CD8-positive, alpha-beta memory T cell (primary cell): ENCODE measurements at regions not wholly inside any gene's neighbourhood (a gene's known extent, or its start where the extent isn't known, plus 50 kb on each side); places are given as distances from the start of the nearest gene placed in this dataset.

ENCODE experiments used
- CTCF ChIA-PET: fragments of 350-600 bp; sonication (Branson Sonifier 250); formaldehyde crosslinking; loops from one replicate; lab custom pipeline; 2021; ENCODE audit warnings: antibody characterized with exemption; lab: Charles Lee
- POLR2A ChIA-PET: fragments of 350-600 bp; sonication (Branson Sonifier 250); formaldehyde crosslinking; loops from one replicate; lab custom pipeline; 2021; ENCODE audit warnings: antibody characterized with exemption; lab: Charles Lee
- DNase-seq, 5 donors: peaks; one replicate each; pipeline versions ENCODE4 v3.0.0 to v3.0.0-alpha.2; 2020 to 2022; ENCODE audit warnings: mixed read lengths in 1 of 5
- H3K27ac ChIP-seq: one replicate; pipeline ENCODE4 v1.7.0; 2013; ENCODE audit warnings: low read depth, mild to moderate bottlenecking, low read length, moderate library complexity
- H3K27me3 ChIP-seq: 2 replicates; pipeline ENCODE4 v1.7.0; 2013; ENCODE audit warnings: low read length, mild to moderate bottlenecking; ENCODE audit not compliant: insufficient read depth, poor library complexity, severe bottlenecking
- H3K36me3 ChIP-seq: 2 replicates; pipeline ENCODE4 v1.7.0; 2013; ENCODE audit warnings: mild to moderate bottlenecking, low read length, moderate library complexity; ENCODE audit not compliant: insufficient read depth
- H3K4me1 ChIP-seq: 2 replicates; pipeline ENCODE4 v1.7.0; 2013; ENCODE audit warnings: mild to moderate bottlenecking, low read length, moderate library complexity; ENCODE audit not compliant: insufficient read depth
- H3K4me3 ChIP-seq: 2 replicates; pipeline ENCODE4 v1.7.0; 2013; ENCODE audit warnings: mild to moderate bottlenecking, low read length
- H3K9me3 ChIP-seq: 2 replicates; pipeline ENCODE4 v1.7.0; 2013; ENCODE audit warnings: mild to moderate bottlenecking, low read length
- H3K27ac Mint-ChIP-seq, 8 donors: one replicate each; pipeline ENCODE4 v1.8.0; 2020 to 2021; ENCODE audit warnings: mixed read lengths in 8 of 8, mild to moderate bottlenecking in 6 of 8, inconsistent platforms in 3 of 8, moderate library complexity in 3 of 8
- H3K27me3 Mint-ChIP-seq, 2 donors: one replicate each; pipeline ENCODE4 v1.8.0; 2020 to 2021; ENCODE audit warnings: mixed read lengths in 2 of 2, mild to moderate bottlenecking in 1 of 2, moderate library complexity in 1 of 2
- H3K36me3 Mint-ChIP-seq, 3 donors: one replicate each; pipeline ENCODE4 v1.8.0; 2020 to 2021; ENCODE audit warnings: mixed read lengths in 3 of 3, inconsistent platforms in 1 of 3, mild to moderate bottlenecking in 1 of 3
- H3K4me1 Mint-ChIP-seq, 3 donors: one replicate each; pipeline ENCODE4 v1.8.0; 2020 to 2021; ENCODE audit warnings: mixed read lengths in 3 of 3, inconsistent platforms in 1 of 3, mild to moderate bottlenecking in 1 of 3
- H3K4me3 Mint-ChIP-seq, 7 donors: one replicate each; pipeline ENCODE4 v1.8.0; 2020 to 2021; ENCODE audit warnings: mixed read lengths in 7 of 7, mild to moderate bottlenecking in 6 of 7, moderate library complexity in 4 of 7, inconsistent platforms in 2 of 7
- H3K9me3 Mint-ChIP-seq, 5 donors: one replicate each; pipeline ENCODE4 v1.8.0; 2020 to 2022; ENCODE audit warnings: mixed read lengths in 5 of 5, mild to moderate bottlenecking in 3 of 5, moderate library complexity in 2 of 5, inconsistent platforms in 1 of 5

GRCh38 chr16:72493716-72494415 is 321.9 kb upstream of the PMFBP1 start:
- no peaks in the 10 kb centered on the region for H3K27me3 Mint-ChIP-seq
- no peak overlapping the region for H3K27ac ChIP-seq
- ChIA-PET POLR2A (no interaction called here), CTCF (no interaction called here)
- no peaks in the 10 kb centered on the region for H3K36me3 ChIP-seq
- H3K4me3 Mint-ChIP-seq, result no peak overlapping the region
- no peaks in the 10 kb centered on the region for H3K4me1 Mint-ChIP-seq
- DNase-seq, result no peak
- no peaks in the 10 kb centered on the region for H3K4me1 ChIP-seq
- no peaks in the 10 kb centered on the region for H3K9me3 ChIP-seq
- no peak overlapping the region for H3K27ac Mint-ChIP-seq
- peaks cover 0 to 2% (median 0%) of the 10 kb centered on the region in 5 donors for H3K9me3 Mint-ChIP-seq
- H3K36me3 Mint-ChIP-seq, result no peaks in the 10 kb centered on the region
- no peaks in the 10 kb centered on the region for H3K27me3 ChIP-seq
- H3K4me3 ChIP-seq, result no peak overlapping the region

GRCh38 chr16:72487283-72487682 is 315.3 kb upstream of the PMFBP1 start:
- Histone ChIP-seq H3K4me1 (no peaks in the 10 kb centered on the region), H3K36me3 (no peaks in the 10 kb centered on the region), H3K27ac (no peak overlapping the region), H3K4me3 (no peak overlapping the region), H3K9me3 (no peaks in the 10 kb centered on the region), H3K27me3 (no peaks in the 10 kb centered on the region)
- H3K4me3 Mint-ChIP-seq, result no peak overlapping the region
- H3K36me3 Mint-ChIP-seq, result no peaks in the 10 kb centered on the region
- H3K4me1 Mint-ChIP-seq, result peaks cover 13 to 18% (median 15%) of the 10 kb centered on the region in 3 donors
- CTCF ChIA-PET, result no interaction called here
- no peak overlapping the region for H3K27ac Mint-ChIP-seq
- POLR2A ChIA-PET, result no interaction called here
- H3K27me3 Mint-ChIP-seq, result no peaks in the 10 kb centered on the region
- DNase-seq, result no peak
- peaks cover 0 to 4% (median 0%) of the 10 kb centered on the region in 5 donors for H3K9me3 Mint-ChIP-seq

DNA sequence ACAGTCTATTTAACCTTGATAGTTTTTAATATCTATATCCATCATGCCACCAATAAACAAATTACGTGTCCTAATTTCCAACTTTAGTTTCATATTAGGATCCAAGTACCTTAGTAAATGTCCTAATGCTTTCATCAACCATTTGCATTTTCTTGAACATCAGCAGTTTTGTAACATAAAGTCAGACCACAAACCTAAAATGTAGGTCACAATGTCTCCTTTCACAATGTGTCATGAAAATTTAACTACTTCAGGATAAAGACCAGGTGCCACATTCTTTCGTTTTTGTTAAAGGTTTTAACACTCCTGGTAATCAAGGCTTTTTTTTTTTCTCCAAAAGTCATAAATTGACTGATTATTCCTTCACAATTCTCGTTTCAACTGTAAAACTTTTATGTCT is 310.7 kb upstream of the PMFBP1 start:
- no peaks in the 10 kb centered on the region for H3K9me3 ChIP-seq
- H3K9me3 Mint-ChIP-seq, result peaks cover 0 to 5% (median 0%) of the 10 kb centered on the region in 5 donors
- H3K4me3 ChIP-seq, result no peak overlapping the region
- peaks cover 4% of the 10 kb centered on the region for H3K4me1 ChIP-seq
- no peaks in the 10 kb centered on the region for H3K27me3 ChIP-seq
- POLR2A ChIA-PET, result no interaction called here
- H3K4me3 Mint-ChIP-seq, result peak overlapping the region; percentile 8 to 75 (median 56)
- H3K27ac Mint-ChIP-seq, result peak overlapping the region; percentile 15 to 86 (median 46)
- CTCF ChIA-PET, result no interaction called here
- peak in 1 of 5 donors; percentile 11 for DNase-seq
- H3K36me3 Mint-ChIP-seq, result peaks cover 0 to 7% (median 0%) of the 10 kb centered on the region in 3 donors
- no peak overlapping the region for H3K27ac ChIP-seq
- no peaks in the 10 kb centered on the region for H3K36me3 ChIP-seq
- peaks cover 28 to 40% (median 34%) of the 10 kb centered on the region in 3 donors for H3K4me1 Mint-ChIP-seq
- no peaks in the 10 kb centered on the region for H3K27me3 Mint-ChIP-seq

GRCh38 chr16:72481419-72481818 is 309.5 kb upstream of the PMFBP1 start:
- Histone ChIP-seq H3K27me3 (no peaks in the 10 kb centered on the region), H3K4me1 (peaks cover 4% of the 10 kb centered on the region), H3K9me3 (no peaks in the 10 kb centered on the region), H3K27ac (no peak overlapping the region), H3K36me3 (no peaks in the 10 kb centered on the region), H3K4me3 (no peak overlapping the region)
- Mint-ChIP-seq H3K9me3 (peaks cover 0 to 2% (median 0%) of the 10 kb centered on the region in 5 donors), H3K36me3 (peaks cover 0 to 7% (median 0%) of the 10 kb centered on the region in 3 donors), H3K4me3 (peak overlapping the region; percentile 0 to 68 (median 24)), H3K4me1 (peaks cover 28 to 40% (median 34%) of the 10 kb centered on the region in 3 donors), H3K27ac (peak overlapping the region in 5 of 8 donors; percentile 7 to 55 (median 25)), H3K27me3 (no peaks in the 10 kb centered on the region)
- no peak for DNase-seq
- ChIA-PET POLR2A (no interaction called here), CTCF (no interaction called here)

- H3K36me3 Mint-ChIP-seq, result peaks cover 0 to 7% (median 0%) of the 10 kb centered on the region in 3 donors
- peaks cover 4% of the 10 kb centered on the region for H3K4me1 ChIP-seq
- DNase-seq, result no peak
- H3K4me1 Mint-ChIP-seq, result peaks cover 28 to 40% (median 34%) of the 10 kb centered on the region in 3 donors
- H3K27me3 Mint-ChIP-seq, result no peaks in the 10 kb centered on the region
- no peaks in the 10 kb centered on the region for H3K27me3 ChIP-seq
- H3K9me3 ChIP-seq, result no peaks in the 10 kb centered on the region
- H3K27ac Mint-ChIP-seq, result peak overlapping the region in 3 of 8 donors; percentile 7 to 40 (median 25)
- POLR2A ChIA-PET, result no interaction called here
- H3K27ac ChIP-seq, result no peak overlapping the region
- CTCF ChIA-PET, result no interaction called here
- no peak overlapping the region for H3K4me3 ChIP-seq
- peak overlapping the region in 4 of 7 donors; percentile 0 to 67 (median 37) for H3K4me3 Mint-ChIP-seq
- H3K36me3 ChIP-seq, result no peaks in the 10 kb centered on the region
- peaks cover 0 to 2% (median 0%) of the 10 kb centered on the region in 5 donors for H3K9me3 Mint-ChIP-seq
These were observed 309.0 kb upstream of the PMFBP1 start for GRCh38 chr16:72480911-72481310.

DNA sequence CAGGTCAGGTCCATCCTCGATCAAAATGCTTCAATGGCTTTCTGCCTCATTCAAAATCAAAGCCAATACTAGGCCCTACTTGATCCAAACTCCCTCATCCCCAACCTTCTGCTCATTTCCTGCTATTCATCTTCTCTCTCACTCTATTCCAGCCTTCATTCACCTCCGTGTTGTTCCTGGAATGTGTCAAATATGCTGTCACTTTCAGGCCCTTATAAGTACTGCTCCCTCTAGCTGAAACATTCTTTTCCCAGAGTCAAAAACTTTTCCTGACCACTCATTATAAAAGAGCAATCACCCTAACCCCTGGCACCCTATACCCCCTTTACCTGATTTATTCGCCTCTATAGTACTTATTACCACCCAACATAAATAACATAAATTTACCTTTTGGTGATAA is 303.7 kb upstream of the PMFBP1 start:
- ChIA-PET CTCF (no interaction called here), POLR2A (no interaction called here)
- Mint-ChIP-seq H3K4me1 (peaks cover 8 to 20% (median 14%) of the 10 kb centered on the region in 3 donors), H3K4me3 (no peak overlapping the region), H3K36me3 (peaks cover 0 to 7% (median 0%) of the 10 kb centered on the region in 3 donors), H3K27ac (peak overlapping the region in 2 of 8 donors; percentile 8 to 30), H3K9me3 (peaks cover 0 to 2% (median 0%) of the 10 kb centered on the region in 5 donors), H3K27me3 (no peaks in the 10 kb centered on the region)
- Histone ChIP-seq H3K4me1 (no peaks in the 10 kb centered on the region), H3K9me3 (no peaks in the 10 kb centered on the region), H3K27ac (no peak overlapping the region), H3K36me3 (no peaks in the 10 kb centered on the region), H3K4me3 (no peak overlapping the region), H3K27me3 (no peaks in the 10 kb centered on the region)
- no peak for DNase-seq

DNA sequence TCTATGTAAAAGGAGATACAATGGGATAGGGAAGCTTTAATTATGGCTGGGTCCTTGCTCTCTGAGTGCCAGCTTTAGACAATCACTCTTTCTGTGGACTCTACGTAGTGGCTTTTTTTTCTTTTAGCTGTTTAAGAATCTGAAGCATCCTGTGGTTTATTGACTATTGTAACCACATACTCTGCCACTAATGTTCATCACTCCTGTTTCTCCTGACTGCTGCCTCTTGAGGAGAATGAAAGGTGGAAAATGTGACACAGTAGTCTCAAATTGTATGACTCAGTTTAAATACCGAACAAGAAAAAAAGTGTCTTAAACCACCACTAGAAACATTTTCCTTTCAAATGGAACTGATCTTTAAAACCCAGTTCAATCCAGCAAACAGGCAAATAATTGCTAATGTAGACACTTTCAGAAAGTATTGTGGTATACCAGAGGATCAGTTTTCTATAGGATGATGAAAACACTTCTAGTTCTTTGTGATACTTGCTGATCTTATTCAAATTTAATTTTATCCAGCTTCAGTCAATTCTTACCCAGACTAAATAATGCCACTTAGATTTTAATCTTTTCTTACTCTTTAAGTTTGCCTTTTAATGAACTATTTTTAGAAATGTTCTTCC is 302.7 kb upstream of the PMFBP1 start:
- H3K4me3 ChIP-seq, result no peak overlapping the region
- H3K27me3 Mint-ChIP-seq, result no peaks in the 10 kb centered on the region
- no peak overlapping the region for H3K27ac ChIP-seq
- no peaks in the 10 kb centered on the region for H3K27me3 ChIP-seq
- H3K9me3 Mint-ChIP-seq, result peaks cover 0 to 2% (median 0%) of the 10 kb centered on the region in 5 donors
- peaks cover 0 to 7% (median 0%) of the 10 kb centered on the region in 3 donors for H3K36me3 Mint-ChIP-seq
- H3K9me3 ChIP-seq, result no peaks in the 10 kb centered on the region
- peak overlapping the region in 5 of 8 donors; percentile 25 to 86 (median 37) for H3K27ac Mint-ChIP-seq
- ChIA-PET POLR2A (no interaction called here), CTCF (no interaction called here)
- no peak for DNase-seq
- peaks cover 5 to 14% (median 11%) of the 10 kb centered on the region in 3 donors for H3K4me1 Mint-ChIP-seq
- H3K36me3 ChIP-seq, result no peaks in the 10 kb centered on the region
- no peaks in the 10 kb centered on the region for H3K4me1 ChIP-seq
- H3K4me3 Mint-ChIP-seq, result no peak overlapping the region

DNA sequence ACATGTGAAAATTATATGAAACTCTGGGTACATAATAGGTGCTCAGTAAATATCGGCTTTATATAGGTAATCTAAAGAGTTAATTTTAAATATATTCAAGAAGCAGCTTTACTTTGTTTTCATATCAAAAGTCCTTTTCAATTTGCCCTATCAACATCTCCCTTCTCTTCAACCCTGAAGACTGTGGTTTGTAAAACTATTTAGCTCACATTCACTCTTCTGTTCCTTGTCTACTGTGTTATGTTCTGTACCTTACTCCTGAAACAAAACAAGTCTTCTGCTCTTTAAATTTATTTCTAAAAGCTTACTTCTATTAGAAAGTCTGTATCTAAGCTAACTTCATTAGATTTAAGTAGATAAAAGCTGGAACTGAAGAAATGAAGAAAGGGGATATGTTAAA is 301.7 kb upstream of the PMFBP1 start:
- ChIA-PET POLR2A (no interaction called here), CTCF (no interaction called here)
- Mint-ChIP-seq H3K36me3 (peaks cover 0 to 7% (median 0%) of the 10 kb centered on the region in 3 donors), H3K27me3 (no peaks in the 10 kb centered on the region), H3K4me3 (no peak overlapping the region), H3K9me3 (peaks cover 0 to 2% (median 0%) of the 10 kb centered on the region in 5 donors), H3K27ac (no peak overlapping the region), H3K4me1 (peaks cover 5 to 14% (median 11%) of the 10 kb centered on the region in 3 donors)
- H3K27me3 ChIP-seq, result no peaks in the 10 kb centered on the region
- H3K4me1 ChIP-seq, result no peaks in the 10 kb centered on the region
- H3K36me3 ChIP-seq, result no peaks in the 10 kb centered on the region
- H3K9me3 ChIP-seq, result no peaks in the 10 kb centered on the region
- no peak for DNase-seq
- H3K4me3 ChIP-seq, result no peak overlapping the region
- no peak overlapping the region for H3K27ac ChIP-seq
